ENCODE measurements at regions not wholly inside any gene's neighbourhood (a gene's known extent, or its start where the extent isn't known, plus 50 kb on each side); places are given as distances from the start of the nearest gene placed in this dataset.

- DNase-seq: no peak
These were observed 991.1 kb downstream of the KCNT2 start for GRCh38 chr1:195617106-195617505.

- DNase-seq: no peak
These were observed 999.4 kb downstream of the KCNT2 start for GRCh38 chr1:195608883-195609282.

GRCh38 chr1:195606483-195606882 lies 1001.8 kb downstream of the KCNT2 start:
- no peak for DNase-seq

- no peak for DNase-seq
These were observed 1004.0 kb downstream of the KCNT2 start for GRCh38 chr1:195604287-195604686.

- no peak for DNase-seq
These were observed 1010.3 kb downstream of the KCNT2 start for GRCh38 chr1:195597891-195598290.

- no peak for DNase-seq
These were observed 1013.5 kb downstream of the KCNT2 start for GRCh38 chr1:195594773-195595172.

GRCh38 chr1:195594322-195594721 lies 1013.9 kb downstream of the KCNT2 start:
- DNase-seq: no peak

GRCh38 chr1:195591917-195592672 lies 1016.1 kb downstream of the KCNT2 start:
- no peak for DNase-seq

- DNase-seq: no peak
These were observed 1017.6 kb downstream of the KCNT2 start for GRCh38 chr1:195590649-195591048.

GRCh38 chr1:195584870-195585624 lies 1023.2 kb downstream of the KCNT2 start:
- DNase-seq: no peak

- no peak for DNase-seq
These were observed 1027.3 kb downstream of the KCNT2 start for GRCh38 chr1:195580988-195581387.

- no peak for DNase-seq
These were observed 1030.5 kb downstream of the KCNT2 start for GRCh38 chr1:195577748-195578147.

GRCh38 chr1:195576641-195577040 lies 1031.6 kb downstream of the KCNT2 start:
- no peak for DNase-seq

- no peak for DNase-seq
These were observed 1033.7 kb downstream of the KCNT2 start for GRCh38 chr1:195574511-195574910.

GRCh38 chr1:195569934-195570333 lies 1038.3 kb downstream of the KCNT2 start:
- no peak for DNase-seq

- DNase-seq: no peak
These were observed 1039.9 kb downstream of the KCNT2 start for GRCh38 chr1:195568389-195568788.

GRCh38 chr1:195562074-195562473 lies 1046.2 kb downstream of the KCNT2 start:
- no peak for DNase-seq

- no peak for DNase-seq
These were observed 1058.0 kb downstream of the KCNT2 start for GRCh38 chr1:195550071-195550862.

- no peak for DNase-seq
These were observed 1077.3 kb downstream of the KCNT2 start for GRCh38 chr1:195530961-195531360.

- no peak for DNase-seq
These were observed 1078.4 kb downstream of the KCNT2 start for GRCh38 chr1:195529881-195530280.

GRCh38 chr1:195520757-195521156 lies 1087.5 kb downstream of the KCNT2 start:
- DNase-seq: no peak

GRCh38 chr1:195516036-195516435 lies 1092.2 kb downstream of the KCNT2 start:
- no peak for DNase-seq

- no peak for DNase-seq
These were observed 1096.7 kb downstream of the KCNT2 start for GRCh38 chr1:195511501-195511900.

GRCh38 chr1:195501118-195501517 lies 1107.1 kb downstream of the KCNT2 start:
- no peak for DNase-seq
